GM18505 (cell line): ENCODE measurements at regions not wholly inside any gene's neighbourhood (a gene's known extent, or its start where the extent isn't known, plus 50 kb on each side); places are given as distances from the start of the nearest gene placed in this dataset.
"Not testable (repeated sequence)": the region's sequence is repeated elsewhere in the genome, so short reads cannot be mapped to it uniquely, and the experiment has no call there.

ENCODE experiments used
- ATAC-seq: cut with Tn5 transposase; IDR thresholded peaks from one replicate; pipeline ENCODE4 v1.9.1; 2021; ENCODE audit not compliant: unreplicated experiment
- POLR2A ChIP-seq: IDR thresholded peaks from 4 replicates; pipeline ENCODE4 v1.6.1; 2011; ENCODE audit warnings: borderline replicate concordance; ENCODE audit not compliant: insufficient read depth, insufficient read length; ENCODE audit errors: extremely low read depth

GRCh38 chr5:154644745-154645411, 110.3 kb upstream of the LARP1 start:
- TF ChIP-seq POLR2A: no peak
- ATAC-seq: no peak

- ATAC-seq: no peak
These were observed 112.5 kb upstream of the LARP1 start for GRCh38 chr5:154642499-154643245.

GRCh38 chr5:154640213-154640831, 114.9 kb upstream of the LARP1 start:
- not testable (repeated sequence) for ATAC-seq

More at GRCh38 chr5:154642499-154643245, 112.5 kb upstream of the LARP1 start:
- no peak for TF ChIP-seq POLR2A

- ATAC-seq: not testable (repeated sequence)
These were observed 118.4 kb upstream of the LARP1 start for GRCh38 chr5:154636786-154637185.

- not testable (repeated sequence) for ATAC-seq
These were observed 118.9 kb upstream of the LARP1 start for GRCh38 chr5:154636271-154636670.

GRCh38 chr5:154633744-154634143, 121.4 kb upstream of the LARP1 start:
- ATAC-seq: not testable (repeated sequence)

- no peak for ATAC-seq
- no peak for TF ChIP-seq POLR2A
These were observed 124.0 kb upstream of the LARP1 start for GRCh38 chr5:154631141-154631540.

GRCh38 chr5:154630410-154630809, 124.8 kb upstream of the LARP1 start:
- no peak for TF ChIP-seq POLR2A
- no peak for ATAC-seq

GRCh38 chr5:154628685-154629084, 126.5 kb upstream of the LARP1 start:
- TF ChIP-seq POLR2A: no peak
- no peak for ATAC-seq

GRCh38 chr5:154627698-154628678, 127.2 kb upstream of the LARP1 start:
- no peak for TF ChIP-seq POLR2A
- no peak for ATAC-seq

- no peak for ATAC-seq
- TF ChIP-seq POLR2A: no peak
These were observed 128.2 kb upstream of the LARP1 start for GRCh38 chr5:154626876-154627557.

GRCh38 chr5:154625031-154625430, 130.1 kb upstream of the LARP1 start:
- TF ChIP-seq POLR2A: no peak
- no peak for ATAC-seq

- ATAC-seq: no peak
- TF ChIP-seq POLR2A: no peak
These were observed 130.8 kb upstream of the LARP1 start for GRCh38 chr5:154624341-154624740.
